GM12878 (cell line): ENCODE measurements at regions not wholly inside any gene's neighbourhood (a gene's known extent, or its start where the extent isn't known, plus 50 kb on each side); places are given as distances from the start of the nearest gene placed in this dataset.

ENCODE experiments used
- ATAC-seq: fragments of 200-7000 bp; cut with Tn5 transposase; 3 replicates; pipeline ENCODE4 v1.9.1; 2020; ENCODE audit warnings: mild to moderate bottlenecking, moderate library complexity
- BruUV-seq: library from RNA; stranded (reverse); fragments of 400-500 nt; replicated peaks from 2 replicates; lab custom pipeline; 2021; lab: Mats Ljungman, UMichigan
- CTCF ChIA-PET: fragments of 300-600 bp; sonication (Branson Sonifier 250); formaldehyde crosslinking; extraction: SDS; loops from one replicate; lab custom pipeline; 2021; ENCODE audit warnings: inconsistent platforms; lab: Yijun Ruan, JAX
- POLR2A ChIA-PET: fragments of 350-600 bp; formaldehyde crosslinking; extraction: SDS; loops from one replicate; lab custom pipeline; 2021; ENCODE audit warnings: inconsistent platforms; lab: Charles Lee
- RAD21 ChIA-PET: fragments of 300-600 bp; sonication (Branson Sonifier 250); formaldehyde crosslinking; loops from one replicate; lab custom pipeline; 2023; ENCODE audit warnings: antibody characterized with exemption; ENCODE audit not compliant: unreplicated experiment; lab: Charles Lee
- SMC1A ChIA-PET: fragments of 300-600 bp; sonication (Branson Sonifier 250); formaldehyde crosslinking; loops from one replicate; lab custom pipeline; 2023; ENCODE audit not compliant: unreplicated experiment, uncharacterized antibody; lab: Charles Lee
- DNase-seq: peaks from one replicate; pipeline ENCODE4 v3.0.0-alpha.2; 2011; ENCODE audit warnings: low read depth, low spot score
- FAIRE-seq: peaks from 3 replicates; lab custom pipeline; 2011; peaks lifted over from hg19 to GRCh38; lab: Jason Lieb, UNC
- H2AFZ ChIP-seq: 2 replicates; pipeline ENCODE4 v1.6.0; 2011; ENCODE audit warnings: low read depth, low read length, control low read depth; ENCODE audit not compliant: control insufficient read depth
- H3K27ac ChIP-seq: 2 replicates; pipeline ENCODE4 v1.5.1; 2011; ENCODE audit warnings: control low read depth; ENCODE audit not compliant: control insufficient read depth, insufficient read depth
- H3K27me3 ChIP-seq, 2 experiments: replicated peaks in 1 of 2; 2 replicates each; pipeline versions ENCODE4 v1.6.0 to v1.6.1; 2011; ENCODE audit warnings: low read length in 1 of 2; ENCODE audit not compliant: control insufficient read depth in 2 of 2, insufficient read depth in 2 of 2
- H3K36me3 ChIP-seq, 2 experiments: 2 replicates each; pipeline ENCODE4 v1.5.1; 2011; ENCODE audit warnings: low read length in 1 of 2; ENCODE audit not compliant: control insufficient read depth in 2 of 2, insufficient read depth in 2 of 2
- H3K4me1 ChIP-seq: 2 replicates; pipeline ENCODE4 v1.6.1; 2011; ENCODE audit warnings: mild to moderate bottlenecking, low read length, moderate library complexity, mixed read lengths; ENCODE audit not compliant: control insufficient read depth, insufficient read depth
- H3K4me2 ChIP-seq: 2 replicates; pipeline ENCODE4 v1.6.0; 2011; ENCODE audit warnings: control low read depth; ENCODE audit not compliant: control insufficient read depth, insufficient read depth
- H3K4me3 ChIP-seq: fragments of 200-600 bp; sonication (generic); 2 replicates; pipeline ENCODE4 v1.5.1; 2016
- H3K79me2 ChIP-seq: 2 replicates; pipeline ENCODE4 v1.6.0; 2011; ENCODE audit warnings: low read length; ENCODE audit not compliant: control insufficient read depth, insufficient read depth
- H3K9ac ChIP-seq: 2 replicates; pipeline ENCODE4 v1.8.0; 2011; ENCODE audit warnings: low read length, control low read depth, mixed read lengths; ENCODE audit not compliant: control insufficient read depth, insufficient read depth
- H3K9me3 ChIP-seq: replicated peaks from 3 replicates; pipeline ENCODE4 v1.5.1; 2011; ENCODE audit warnings: mild to moderate bottlenecking, low read length; ENCODE audit not compliant: control insufficient read depth, insufficient read depth
- H4K20me1 ChIP-seq: 2 replicates; pipeline ENCODE4 v1.6.0; 2011; ENCODE audit not compliant: control insufficient read depth, insufficient read depth
- MTA3 ChIP-seq: IDR thresholded peaks from 2 replicates; pipeline ENCODE4 v1.6.1; 2012; ENCODE audit warnings: low read length, inconsistent platforms, borderline replicate concordance
- WGBS: methylation state at CpG from one replicate; pipeline ENCODE4 v1.1.6; 2016; ENCODE audit warnings: low lambda C conversion rate; ENCODE audit not compliant: insufficient replicate concordance, insufficient coverage; ENCODE audit errors: missing lambda C conversion rate; 5-methylcytosine and 5-hydroxymethylcytosine counted together
- in situ Hi-C: fragments of 300-500 bp; cut with MboI; formaldehyde crosslinking; loops from 9 replicates; pipeline ENCODE4 v1.14.3; 2018; ENCODE audit warnings: mixed read lengths
- intact Hi-C: fragments of 100-400 bp; cut with micrococcal nuclease; formaldehyde crosslinking; loops from one replicate; pipeline ENCODE4 v1.14.2; 2022; ENCODE audit not compliant: unreplicated experiment
- TF ChIP-seq, protein P1 (sequence below): fragments of 450-650 bp; IDR thresholded peaks from 2 replicates; pipeline ENCODE4 v1.6.1; 2016; ENCODE audit warnings: mild to moderate bottlenecking, moderate library complexity, borderline replicate concordance

DNA sequence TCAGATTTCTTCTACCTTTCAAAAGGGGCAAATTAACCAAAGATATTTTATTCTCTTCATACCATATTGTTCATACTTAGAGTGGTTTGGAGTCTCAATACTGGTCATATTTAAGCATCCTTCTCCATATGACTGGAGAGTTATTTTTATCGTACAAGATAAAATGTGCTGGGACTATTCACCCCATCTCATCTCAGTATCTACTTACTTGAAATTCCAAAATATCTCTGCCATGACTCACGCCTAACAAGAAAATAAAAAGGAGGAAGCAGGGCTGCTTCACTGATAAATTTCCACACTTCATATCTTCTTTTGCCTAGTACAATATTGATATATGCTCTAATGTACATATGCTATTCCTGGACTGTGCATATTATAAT lies 277.9 kb upstream of the CDH9 start:
- no peak for FAIRE-seq

More for the DNA sequence above, 277.9 kb upstream of the CDH9 start:
- TF ChIP-seq MTA3, result no peak
- TF ChIP-seq, protein P1, sequence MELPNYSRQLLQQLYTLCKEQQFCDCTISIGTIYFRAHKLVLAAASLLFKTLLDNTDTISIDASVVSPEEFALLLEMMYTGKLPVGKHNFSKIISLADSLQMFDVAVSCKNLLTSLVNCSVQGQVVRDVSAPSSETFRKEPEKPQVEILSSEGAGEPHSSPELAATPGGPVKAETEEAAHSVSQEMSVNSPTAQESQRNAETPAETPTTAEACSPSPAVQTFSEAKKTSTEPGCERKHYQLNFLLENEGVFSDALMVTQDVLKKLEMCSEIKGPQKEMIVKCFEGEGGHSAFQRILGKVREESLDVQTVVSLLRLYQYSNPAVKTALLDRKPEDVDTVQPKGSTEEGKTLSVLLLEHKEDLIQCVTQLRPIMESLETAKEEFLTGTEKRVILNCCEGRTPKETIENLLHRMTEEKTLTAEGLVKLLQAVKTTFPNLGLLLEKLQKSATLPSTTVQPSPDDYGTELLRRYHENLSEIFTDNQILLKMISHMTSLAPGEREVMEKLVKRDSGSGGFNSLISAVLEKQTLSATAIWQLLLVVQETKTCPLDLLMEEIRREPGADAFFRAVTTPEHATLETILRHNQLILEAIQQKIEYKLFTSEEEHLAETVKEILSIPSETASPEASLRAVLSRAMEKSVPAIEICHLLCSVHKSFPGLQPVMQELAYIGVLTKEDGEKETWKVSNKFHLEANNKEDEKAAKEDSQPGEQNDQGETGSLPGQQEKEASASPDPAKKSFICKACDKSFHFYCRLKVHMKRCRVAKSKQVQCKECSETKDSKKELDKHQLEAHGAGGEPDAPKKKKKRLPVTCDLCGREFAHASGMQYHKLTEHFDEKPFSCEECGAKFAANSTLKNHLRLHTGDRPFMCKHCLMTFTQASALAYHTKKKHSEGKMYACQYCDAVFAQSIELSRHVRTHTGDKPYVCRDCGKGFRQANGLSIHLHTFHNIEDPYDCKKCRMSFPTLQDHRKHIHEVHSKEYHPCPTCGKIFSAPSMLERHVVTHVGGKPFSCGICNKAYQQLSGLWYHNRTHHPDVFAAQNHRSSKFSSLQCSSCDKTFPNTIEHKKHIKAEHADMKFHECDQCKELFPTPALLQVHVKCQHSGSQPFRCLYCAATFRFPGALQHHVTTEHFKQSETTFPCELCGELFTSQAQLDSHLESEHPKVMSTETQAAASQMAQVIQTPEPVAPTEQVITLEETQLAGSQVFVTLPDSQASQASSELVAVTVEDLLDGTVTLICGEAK, result no peak
- no peak overlapping the region for H3K9ac ChIP-seq
- H4K20me1 ChIP-seq, result no peaks in the 10 kb centered on the region
- no peak overlapping the region for H3K27ac ChIP-seq
- RAD21 ChIA-PET, result no interaction called here
- no peak overlapping the region for H2AFZ ChIP-seq
- H3K27me3 ChIP-seq, result no peaks in the 10 kb centered on the region
- no peak overlapping the region for H3K4me2 ChIP-seq
- SMC1A ChIA-PET, result no interaction called here
- H3K79me2 ChIP-seq, result no peaks in the 10 kb centered on the region
- WGBS, result 26% methylated on average over 2 of the region's 2 CpGs
- BruUV-seq, result no TSS peak
- intact Hi-C loops, result no loop called here
- POLR2A ChIA-PET, result no interaction called here
- H3K4me3 ChIP-seq, result no peak overlapping the region
- H3K4me1 ChIP-seq, result no peaks in the 10 kb centered on the region
- H3K9me3 ChIP-seq, result no peaks in the 10 kb centered on the region
- CTCF ChIA-PET, result no interaction called here
- ATAC-seq, result no peak
- no peak for DNase-seq
- in situ Hi-C loops, result no loop called here
- no peaks in the 10 kb centered on the region for H3K36me3 ChIP-seq
